ENCODE measurements at regions not wholly inside any gene's neighbourhood (a gene's known extent, or its start where the extent isn't known, plus 50 kb on each side); places are given as distances from the start of the nearest gene placed in this dataset.

GRCh38 chr3:73706771-73707170, 82.0 kb upstream of the PDZRN3 start:
- no peak for TF ChIP-seq POLR2AphosphoS5 (IDR thresholded peaks at IDR 0.05; ENCODE audit: low read depth, low read length)
- TF ChIP-seq SPI1 (IDR thresholded peaks at IDR 0.05; ENCODE audit: low read depth, low read length): no peak
- no peak for TF ChIP-seq PAX5 (IDR thresholded peaks at IDR 0.05; ENCODE audit: insufficient read depth, low read length, severe bottlenecking)
- no peak for TF ChIP-seq POLR2A (IDR thresholded peaks at IDR 0.05; ENCODE audit: low read depth, low read length)

Data from GM12891 (cell line).